DND-41 (cell line): ENCODE measurements at regions not wholly inside any gene's neighbourhood (a gene's known extent, or its start where the extent isn't known, plus 50 kb on each side); places are given as distances from the start of the nearest gene placed in this dataset.

ENCODE experiments used
- ATAC-seq: fragments of 200-7000 bp; cut with Tn5 transposase; 3 replicates; pipeline ENCODE4 v1.9.1; 2021; ENCODE audit warnings: low read depth; ENCODE audit not compliant: insufficient read depth
- DNase-seq: peaks from one replicate; pipeline ENCODE4 v3.0.0-alpha.2; 2020
- H2AFZ ChIP-seq: 2 replicates; pipeline ENCODE4 v1.6.0; 2012; ENCODE audit warnings: low read depth, low read length
- H3K27ac ChIP-seq: 2 replicates; pipeline ENCODE4 v1.5.1; 2012; ENCODE audit warnings: low read length, inconsistent platforms
- H3K27me3 ChIP-seq: fragments of 200-600 bp; sonication (generic); 2 replicates; pipeline ENCODE4 v1.6.0; 2012; ENCODE audit warnings: low read length, mild to moderate bottlenecking, inconsistent platforms; ENCODE audit not compliant: insufficient read depth, poor library complexity
- H3K36me3 ChIP-seq: 2 replicates; pipeline ENCODE4 v1.5.1; 2012; ENCODE audit warnings: low read length, inconsistent platforms; ENCODE audit not compliant: insufficient read depth
- H3K4me1 ChIP-seq: 2 replicates; pipeline ENCODE4 v1.5.1; 2012; ENCODE audit warnings: mild to moderate bottlenecking, low read length; ENCODE audit not compliant: insufficient read depth
- H3K4me2 ChIP-seq: 2 replicates; pipeline ENCODE4 v1.6.0; 2012; ENCODE audit warnings: mild to moderate bottlenecking, moderate library complexity, low read length, inconsistent platforms; ENCODE audit not compliant: insufficient read depth
- H3K4me3 ChIP-seq, 2 experiments: fragments of 200-600 bp in 1 of 2; shearing (Covaris generic) in 1 of 2; 2 replicates each; pipeline ENCODE4 v1.5.1; 2012 to 2016; ENCODE audit warnings: inconsistent platforms in 2 of 2, low read length in 2 of 2, mild to moderate bottlenecking in 2 of 2, low read depth in 1 of 2, moderate library complexity in 1 of 2
- H3K79me2 ChIP-seq: 2 replicates; pipeline ENCODE4 v1.6.0; 2012; ENCODE audit warnings: low read length, inconsistent platforms; ENCODE audit not compliant: insufficient read depth
- H3K9ac ChIP-seq: 2 replicates; pipeline ENCODE4 v1.6.0; 2012; ENCODE audit warnings: low read depth, mild to moderate bottlenecking, inconsistent platforms, low read length, moderate library complexity
- H3K9me3 ChIP-seq: 2 replicates; pipeline ENCODE4 v1.5.1; 2012; ENCODE audit warnings: low read length, moderate library complexity, mild to moderate bottlenecking, inconsistent platforms; ENCODE audit not compliant: insufficient read depth, severe bottlenecking
- H4K20me1 ChIP-seq: 2 replicates; pipeline ENCODE4 v1.6.0; 2012; ENCODE audit warnings: low read length; ENCODE audit not compliant: insufficient read depth
- CTCF ChIP-seq: IDR thresholded peaks from 2 replicates; pipeline ENCODE4 v1.5.1; 2012; ENCODE audit warnings: borderline replicate concordance, low read length, moderate library complexity, mild to moderate bottlenecking; ENCODE audit not compliant: poor library complexity, severe bottlenecking; ENCODE audit errors: extremely low read depth
- EZH2 ChIP-seq: IDR thresholded peaks from 3 replicates; pipeline ENCODE4 v1.6.1; 2012; ENCODE audit warnings: borderline replicate concordance, low read depth, mild to moderate bottlenecking, moderate library complexity, low read length, inconsistent platforms; ENCODE audit not compliant: severe bottlenecking

- no peaks in the 10 kb centered on the region for H3K4me1 ChIP-seq
- ATAC-seq, result no peak
- TF ChIP-seq EZH2, result no peak
- TF ChIP-seq CTCF, result no peak
Observed at GRCh38 chr12:59182191-59182590, 261.9 kb upstream of the LRIG3 start.

GRCh38 chr12:59181196-59181777 is 261.0 kb upstream of the LRIG3 start:
- no peak overlapping the region for H3K4me3 ChIP-seq
- ATAC-seq (no peak), DNase-seq (no peak)
- H3K4me1 ChIP-seq, result no peaks in the 10 kb centered on the region
- H4K20me1 ChIP-seq, result no peaks in the 10 kb centered on the region
- H3K36me3 ChIP-seq, result no peaks in the 10 kb centered on the region
- no peak overlapping the region for H3K27ac ChIP-seq
- no peaks in the 10 kb centered on the region for H3K79me2 ChIP-seq
- no peaks in the 10 kb centered on the region for H3K9me3 ChIP-seq
- H3K9ac ChIP-seq, result no peak overlapping the region
- TF ChIP-seq CTCF (no peak), EZH2 (no peak)
- no peak overlapping the region for H2AFZ ChIP-seq
- no peak overlapping the region for H3K4me2 ChIP-seq
- no peaks in the 10 kb centered on the region for H3K27me3 ChIP-seq

More at GRCh38 chr12:59182191-59182590, 261.9 kb upstream of the LRIG3 start:
- H3K36me3 ChIP-seq, result no peaks in the 10 kb centered on the region
- no peak overlapping the region for H2AFZ ChIP-seq
- no peaks in the 10 kb centered on the region for H4K20me1 ChIP-seq
- H3K4me2 ChIP-seq, result no peak overlapping the region
- no peaks in the 10 kb centered on the region for H3K27me3 ChIP-seq
- no peak overlapping the region for H3K27ac ChIP-seq
- H3K79me2 ChIP-seq, result no peaks in the 10 kb centered on the region
- H3K9ac ChIP-seq, result no peak overlapping the region
- H3K4me3 ChIP-seq, result no peak overlapping the region
- DNase-seq, result no peak
- H3K9me3 ChIP-seq, result no peaks in the 10 kb centered on the region

GRCh38 chr12:59179231-59179630 is 258.9 kb upstream of the LRIG3 start:
- no peak overlapping the region for H3K27ac ChIP-seq
- no peak overlapping the region for H2AFZ ChIP-seq
- H3K9me3 ChIP-seq, result no peaks in the 10 kb centered on the region
- no peak for TF ChIP-seq EZH2
- TF ChIP-seq CTCF, result no peak
- no peaks in the 10 kb centered on the region for H4K20me1 ChIP-seq
- ATAC-seq, result no peak
- no peak overlapping the region for H3K4me3 ChIP-seq
- H3K36me3 ChIP-seq, result no peaks in the 10 kb centered on the region
- no peaks in the 10 kb centered on the region for H3K27me3 ChIP-seq
- no peaks in the 10 kb centered on the region for H3K79me2 ChIP-seq
- no peaks in the 10 kb centered on the region for H3K4me1 ChIP-seq
- no peak overlapping the region for H3K4me2 ChIP-seq
- no peak for DNase-seq
- no peak overlapping the region for H3K9ac ChIP-seq
